HG03280 (cell line): ENCODE measurements at regions not wholly inside any gene's neighbourhood (a gene's known extent, or its start where the extent isn't known, plus 50 kb on each side); places are given as distances from the start of the nearest gene placed in this dataset.
A peak's percentile ranks its signal among the peaks of the same experiment; 100 is the strongest.
"Not testable (repeated sequence)": the region's sequence is repeated elsewhere in the genome, so short reads cannot be mapped to it uniquely, and the experiment has no call there.

Experiments used
- ATAC-seq: cut with Tn5 transposase; IDR thresholded peaks from one replicate; pipeline ENCODE4 v1.9.1; 2021; ENCODE audit warnings: mild to moderate bottlenecking, moderate library complexity; ENCODE audit not compliant: unreplicated experiment

DNA sequence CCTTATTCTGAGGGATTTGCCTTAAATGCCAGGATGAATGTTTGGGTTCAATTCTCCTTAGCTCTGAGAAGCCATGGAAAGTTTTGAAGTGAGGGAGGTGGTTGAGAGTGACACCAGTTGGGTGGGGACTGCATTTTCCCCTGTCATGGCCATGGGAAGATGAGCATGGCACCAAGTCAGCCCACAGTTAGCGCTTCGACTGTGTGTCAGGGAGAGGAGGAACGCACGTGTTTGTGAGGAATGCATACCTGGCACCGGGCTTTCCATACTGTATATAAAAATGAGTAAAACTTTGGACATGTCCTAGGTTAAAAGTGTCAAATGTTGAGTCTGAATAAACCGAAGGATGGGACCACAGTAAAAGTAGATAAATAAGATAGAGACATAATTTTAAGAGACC lies 187.5 kb upstream of the KL start:
- ATAC-seq, result no peak

DNA sequence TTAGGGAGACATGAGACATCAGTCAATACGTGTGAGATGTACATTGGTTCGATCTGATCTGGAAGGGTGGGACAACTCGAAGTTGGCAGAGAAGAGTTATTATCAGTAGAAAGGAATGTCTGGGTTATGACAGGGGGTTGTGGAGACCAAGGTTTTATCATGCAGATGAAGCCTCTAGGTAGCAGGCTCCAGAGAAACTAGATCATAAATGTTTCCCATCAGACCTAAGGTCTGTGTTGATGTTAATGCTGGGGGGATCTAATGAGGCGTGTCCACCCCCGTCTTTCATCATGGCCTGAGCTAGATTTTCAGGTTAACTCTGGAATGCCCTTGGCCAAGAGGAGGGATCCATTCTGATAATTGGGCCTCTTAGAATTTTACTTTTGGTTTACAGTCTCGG lies 187.0 kb upstream of the KL start:
- no peak for ATAC-seq

DNA sequence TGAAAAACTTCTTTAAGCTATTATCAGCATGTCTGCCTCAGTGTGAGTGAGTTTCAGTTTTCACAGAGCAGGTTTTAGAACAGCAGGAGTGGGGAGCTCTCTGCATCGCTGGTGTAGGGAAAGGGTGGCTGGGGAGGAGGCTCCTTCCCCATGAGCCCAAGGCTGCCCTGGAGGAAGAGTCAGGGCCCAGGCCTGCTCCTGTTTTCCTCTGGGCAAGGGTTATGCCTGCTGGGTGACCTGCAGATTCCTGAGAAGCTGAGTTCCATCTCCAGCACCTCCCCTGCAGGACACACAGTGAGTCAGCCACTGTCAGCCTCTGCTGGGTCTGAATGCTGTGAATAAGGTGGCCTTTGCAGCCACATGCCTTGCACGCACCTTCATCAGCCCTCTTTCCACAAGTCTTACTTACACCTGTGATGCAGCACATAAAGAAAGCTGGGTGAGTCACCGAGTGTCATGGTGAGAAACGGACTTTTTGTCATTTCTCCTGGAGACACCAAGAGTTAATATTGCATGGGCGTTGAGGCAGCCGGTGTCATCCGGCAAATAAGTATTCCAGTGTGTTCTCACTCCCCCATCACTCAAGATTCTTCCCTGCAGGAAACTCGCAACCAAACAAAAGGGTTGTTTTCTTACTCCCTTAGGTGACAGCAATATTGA lies 186.4 kb upstream of the KL start:
- no peak for ATAC-seq

DNA sequence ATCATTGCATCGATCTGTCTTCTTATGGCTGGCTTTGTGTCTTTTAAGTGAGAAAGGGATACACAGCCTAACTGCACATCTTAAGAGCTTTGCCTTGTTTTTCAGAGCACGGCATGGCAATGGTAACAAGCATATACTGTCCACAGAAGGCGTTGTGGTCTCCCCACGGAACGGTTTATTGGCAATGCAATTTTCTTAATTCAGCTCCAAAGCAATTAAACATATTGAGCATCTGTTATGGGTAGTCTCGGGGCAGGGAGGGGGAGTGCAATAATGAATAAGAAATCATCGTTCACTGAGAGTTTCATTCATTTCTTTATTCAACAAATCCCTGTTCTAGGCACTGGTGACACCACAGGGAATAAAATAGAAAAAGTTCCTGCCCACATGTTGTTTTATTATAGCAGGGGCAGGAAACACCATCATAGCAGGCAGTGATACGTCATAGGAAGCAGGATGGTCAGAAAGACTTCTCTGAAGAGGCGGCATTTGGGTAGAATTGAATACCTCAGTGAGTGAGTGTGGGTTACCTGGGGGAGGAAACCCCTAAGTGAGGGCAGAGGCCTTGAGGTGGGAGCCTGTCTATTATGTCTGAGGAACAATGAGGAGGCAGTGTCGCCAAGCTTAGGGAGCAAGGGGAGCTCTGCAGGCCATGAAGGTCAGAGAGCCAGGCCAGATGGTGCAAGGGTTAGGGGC lies 185.7 kb upstream of the KL start:
- ATAC-seq, result no peak

DNA sequence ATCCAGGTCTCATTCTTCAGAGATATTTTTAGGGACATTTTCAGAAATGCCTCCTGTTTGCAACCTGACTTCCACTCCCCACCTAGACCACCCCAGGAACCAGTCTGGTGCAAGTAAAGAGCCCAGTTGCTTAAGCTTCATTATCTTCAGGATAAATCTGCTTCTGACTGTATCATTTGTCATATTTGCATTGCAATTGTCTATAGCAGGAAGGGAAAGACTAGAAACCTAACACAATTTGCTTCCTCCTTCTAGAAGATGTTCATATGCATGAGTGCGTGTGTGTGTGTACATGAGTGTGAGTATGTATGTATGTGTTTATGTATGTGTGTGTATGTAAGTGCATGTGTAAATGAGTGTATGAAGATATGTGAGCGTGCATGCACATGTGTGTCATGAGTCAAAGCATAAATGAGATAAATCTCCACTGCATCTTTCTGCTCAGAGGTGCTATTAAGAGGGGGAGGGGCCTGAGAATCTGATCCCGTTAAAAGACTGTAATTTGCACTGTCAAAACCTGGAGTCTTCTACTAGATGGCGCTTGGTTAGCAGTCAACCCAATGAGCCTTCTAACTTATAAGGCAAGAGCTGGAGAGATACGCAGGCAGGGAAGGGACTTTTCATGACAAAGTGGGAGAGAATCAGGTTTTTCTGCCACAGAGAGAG lies 178.8 kb upstream of the KL start:
- ATAC-seq, result no peak

DNA sequence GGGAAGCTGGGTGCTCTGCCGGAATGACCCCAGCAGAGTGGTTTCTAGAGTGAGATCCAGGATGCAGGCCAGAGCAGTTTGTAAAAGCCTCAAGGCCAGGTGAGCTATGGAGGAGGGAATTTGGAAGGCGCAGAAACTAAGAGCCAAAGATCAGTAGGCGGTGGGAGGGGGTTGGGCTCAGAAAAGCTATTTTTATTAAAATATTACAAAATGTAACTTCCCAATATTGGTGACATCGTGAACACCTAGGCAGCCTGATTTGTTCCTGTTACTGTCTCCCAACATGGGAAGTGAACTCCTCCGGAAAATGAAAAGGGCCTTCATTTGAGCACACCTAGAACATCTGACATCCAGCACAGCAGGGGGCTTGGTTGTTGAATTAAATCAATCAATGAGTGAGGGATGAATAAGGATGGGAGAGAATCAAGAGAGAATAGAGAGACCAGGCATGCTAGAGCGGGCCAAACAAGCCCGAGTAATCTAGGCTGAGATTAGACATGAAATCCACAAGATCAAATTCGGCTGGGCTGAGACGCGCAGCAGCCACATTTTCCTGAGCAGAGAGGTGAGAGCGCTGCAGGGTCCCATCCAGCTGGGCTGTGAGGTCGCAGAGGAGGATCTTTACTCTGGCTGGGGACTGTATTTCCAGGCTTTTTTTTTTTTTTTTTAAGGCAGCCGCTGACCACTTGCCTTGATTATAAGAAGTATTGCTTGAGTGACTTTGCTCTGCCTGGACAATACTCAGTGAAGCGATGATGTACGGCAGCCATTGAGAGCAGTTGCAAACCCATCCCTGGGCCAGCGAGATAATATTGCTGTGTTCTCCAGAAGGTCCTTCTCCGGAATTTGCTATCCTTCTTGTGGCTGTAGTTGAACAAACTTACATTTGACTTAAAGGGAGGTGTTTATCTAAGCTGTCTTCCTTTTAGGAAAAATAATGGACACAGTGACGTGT lies 178.0 kb upstream of the KL start:
- ATAC-seq, result no peak

DNA sequence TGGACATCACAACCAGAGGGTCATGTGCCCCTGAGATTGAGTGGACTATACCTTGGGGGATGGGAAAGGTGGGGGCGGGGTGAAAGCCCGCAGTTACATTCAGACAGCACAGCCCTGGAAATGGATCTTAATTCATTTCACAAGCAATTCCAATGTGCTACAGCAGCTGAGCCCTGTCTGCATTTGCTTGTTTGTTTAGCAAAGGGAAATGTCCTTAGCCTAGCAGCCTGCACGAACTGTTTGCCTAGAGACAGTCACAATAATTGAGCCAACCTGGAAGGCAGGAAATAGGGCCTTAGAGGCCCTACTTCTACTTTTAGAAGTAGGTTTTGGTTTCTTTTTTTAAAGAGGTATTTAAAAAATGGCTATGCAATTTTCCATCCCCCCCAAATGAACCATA lies 177.3 kb upstream of the KL start:
- peak; percentile 73 for ATAC-seq

DNA sequence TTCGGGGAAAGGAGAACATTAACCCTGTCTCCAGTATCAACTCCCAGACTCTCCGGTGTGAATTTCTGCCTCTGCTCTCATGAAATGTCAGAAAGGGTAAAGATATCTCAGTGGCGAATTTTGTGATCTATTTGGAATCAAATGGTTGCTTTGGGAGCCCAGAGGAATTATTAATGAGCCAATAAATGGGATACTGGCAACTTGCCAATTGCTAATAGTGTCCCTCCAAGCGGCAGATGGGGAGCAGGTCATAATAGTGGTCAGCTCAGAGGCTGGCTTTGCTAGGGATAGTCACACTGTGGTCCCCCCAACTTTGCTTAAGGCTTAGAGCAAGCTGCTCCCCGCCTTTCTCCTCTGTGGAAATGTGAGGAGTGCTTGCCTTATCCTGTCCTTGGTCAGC lies 176.1 kb upstream of the KL start:
- no peak for ATAC-seq

DNA sequence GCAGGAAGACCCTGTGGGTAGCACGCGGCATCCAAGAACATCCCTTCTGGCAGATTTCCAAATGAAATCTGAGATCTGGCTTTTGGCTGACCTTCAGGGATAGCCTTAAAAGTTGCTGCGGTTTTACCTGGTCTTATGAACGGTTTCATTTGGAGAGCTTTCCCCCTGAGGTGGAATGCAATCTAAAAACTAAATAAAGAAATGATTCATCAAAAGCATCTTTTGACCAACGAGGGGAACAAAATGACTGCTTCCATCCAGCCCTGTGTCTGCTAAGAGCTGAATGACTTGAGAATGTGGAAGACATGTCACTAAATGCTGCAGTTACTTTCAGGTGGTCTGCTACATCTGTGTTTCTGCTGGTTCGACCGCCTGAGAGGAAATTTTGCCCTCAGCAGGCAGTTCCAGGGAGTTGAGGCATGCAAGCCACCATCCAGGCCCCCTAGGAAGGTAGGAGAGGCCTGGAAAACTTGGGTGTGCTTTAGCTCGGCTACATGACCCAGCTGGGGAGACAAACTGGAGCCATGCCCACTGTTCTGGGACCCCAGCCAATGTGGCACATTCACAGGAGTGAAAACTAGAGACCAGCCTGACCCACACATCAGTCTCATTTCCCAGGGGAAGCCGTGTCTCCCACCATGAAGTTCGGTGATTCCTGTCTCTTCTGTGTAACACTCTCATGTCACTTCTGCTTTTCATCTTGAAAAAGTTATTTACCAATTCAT lies 175.1 kb upstream of the KL start:
- peak; percentile 50 for ATAC-seq

DNA sequence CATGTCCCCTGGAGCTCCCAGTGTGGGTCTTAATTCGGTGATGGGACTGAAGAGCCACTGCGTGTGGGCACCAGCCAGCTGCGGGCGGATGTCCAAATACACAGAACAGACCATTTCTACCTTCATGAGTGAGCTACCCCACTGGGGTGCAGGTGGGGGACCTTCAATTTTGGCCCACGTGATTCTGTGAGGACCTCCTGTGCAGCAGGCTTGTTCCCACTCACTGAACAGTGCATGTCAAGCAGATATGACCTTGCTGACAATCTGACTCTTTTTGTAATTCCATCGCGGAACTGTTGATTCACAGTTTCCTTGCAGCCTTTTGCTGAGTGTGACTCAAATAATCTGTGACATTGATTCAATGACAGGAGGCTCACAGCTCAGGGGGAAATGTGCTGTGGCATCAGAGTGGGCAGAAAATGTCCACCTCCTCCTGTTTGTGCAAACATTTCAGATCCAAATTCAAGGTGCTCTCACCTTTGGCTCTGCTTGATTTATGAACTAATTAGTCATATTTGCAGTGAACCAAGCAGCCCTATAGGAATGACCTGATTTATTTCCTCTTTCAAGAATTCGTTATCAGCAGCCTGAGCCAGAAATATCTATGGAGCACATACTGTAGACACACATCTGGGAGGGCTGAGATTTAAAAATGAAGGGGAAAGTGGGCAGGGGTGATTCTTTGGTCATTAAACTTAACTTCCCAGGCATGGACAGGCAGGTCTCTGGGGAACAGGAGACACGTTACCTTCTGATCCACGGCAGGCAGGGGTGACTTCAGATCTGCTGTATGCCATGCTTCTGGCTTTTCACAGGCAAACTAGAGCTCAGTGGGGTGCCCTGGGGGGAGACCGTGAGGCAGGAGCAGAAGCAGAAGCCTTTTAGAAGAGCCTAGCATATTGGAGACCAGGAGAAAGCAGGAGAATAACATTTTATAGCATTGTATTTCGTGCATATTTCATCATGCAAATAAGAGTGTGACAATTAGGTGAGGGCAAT lies 170.0 kb upstream of the KL start:
- no peak for ATAC-seq

DNA sequence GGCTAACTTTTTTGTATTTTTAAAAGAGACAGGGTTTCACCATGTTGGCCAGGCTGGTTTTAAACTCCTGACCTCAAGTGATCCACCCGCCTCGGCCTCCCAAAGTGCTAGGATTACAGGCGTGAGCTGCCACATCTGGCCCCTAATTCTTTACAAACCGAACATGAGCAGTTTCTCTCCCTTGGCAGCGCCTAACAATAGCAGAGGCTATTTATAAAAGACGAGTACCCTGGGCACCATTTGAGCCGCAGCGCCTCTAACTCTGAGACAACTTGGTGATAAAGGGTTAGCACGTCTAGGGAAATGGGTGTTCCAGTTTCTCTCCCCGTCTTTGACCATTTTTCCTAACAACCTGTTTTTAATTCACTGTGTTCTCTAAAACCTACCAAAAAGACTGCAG lies 168.2 kb upstream of the KL start:
- ATAC-seq, result not testable (repeated sequence)

DNA sequence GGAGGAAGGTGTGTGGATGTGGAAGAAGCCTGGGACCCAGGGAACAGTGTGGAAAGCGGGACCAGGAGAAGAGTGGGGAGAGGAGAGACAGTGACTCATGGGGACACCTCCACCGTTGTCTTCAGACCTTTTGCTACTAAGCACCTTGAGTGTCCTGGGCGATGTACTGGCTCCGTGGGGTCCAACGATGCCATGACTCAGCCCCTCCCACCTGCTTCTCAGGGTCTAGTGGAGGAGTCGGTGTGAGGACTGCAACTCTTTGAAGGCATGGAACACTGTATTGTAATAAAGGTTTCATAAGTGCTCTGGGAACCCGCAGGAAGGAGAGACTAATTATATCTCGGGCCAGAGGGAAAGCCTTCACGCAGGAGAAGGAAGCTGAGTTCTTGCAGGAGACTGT lies 166.9 kb upstream of the KL start:
- no peak for ATAC-seq

DNA sequence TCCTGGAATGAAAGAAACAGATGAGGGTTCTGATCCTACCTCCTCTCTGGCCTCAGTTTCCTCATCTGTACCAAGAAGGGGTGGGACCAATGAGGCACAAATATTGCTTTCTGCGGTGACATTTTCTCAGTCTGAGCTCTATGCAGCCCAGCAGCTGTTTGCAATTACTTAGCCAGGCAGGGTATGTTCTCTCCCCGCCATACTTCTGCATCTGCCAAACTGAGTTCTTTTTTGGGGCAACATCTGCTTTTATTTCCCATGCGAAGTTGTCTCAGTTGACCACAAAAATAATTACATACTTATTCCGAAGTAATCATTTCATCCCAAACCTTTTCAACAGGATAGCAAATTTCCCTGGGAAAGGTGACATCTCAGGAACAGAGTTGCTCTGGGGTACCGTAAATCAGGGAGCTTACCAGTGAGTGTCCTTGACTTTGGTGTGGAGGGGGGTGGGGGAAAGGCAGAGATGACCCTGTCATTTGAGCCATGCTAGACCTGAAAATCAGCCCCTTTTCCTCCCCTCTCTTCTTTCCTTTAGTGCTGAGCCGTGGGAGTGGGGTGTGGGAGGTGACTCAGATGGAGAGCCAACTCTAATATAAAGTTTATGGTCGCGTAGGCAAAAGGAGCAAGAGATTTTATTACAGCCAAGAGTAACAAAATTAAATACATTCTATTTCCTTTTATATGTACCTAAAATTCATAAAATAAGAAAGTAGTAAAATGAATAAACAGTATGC lies 165.7 kb upstream of the KL start:
- ATAC-seq, result no peak

DNA sequence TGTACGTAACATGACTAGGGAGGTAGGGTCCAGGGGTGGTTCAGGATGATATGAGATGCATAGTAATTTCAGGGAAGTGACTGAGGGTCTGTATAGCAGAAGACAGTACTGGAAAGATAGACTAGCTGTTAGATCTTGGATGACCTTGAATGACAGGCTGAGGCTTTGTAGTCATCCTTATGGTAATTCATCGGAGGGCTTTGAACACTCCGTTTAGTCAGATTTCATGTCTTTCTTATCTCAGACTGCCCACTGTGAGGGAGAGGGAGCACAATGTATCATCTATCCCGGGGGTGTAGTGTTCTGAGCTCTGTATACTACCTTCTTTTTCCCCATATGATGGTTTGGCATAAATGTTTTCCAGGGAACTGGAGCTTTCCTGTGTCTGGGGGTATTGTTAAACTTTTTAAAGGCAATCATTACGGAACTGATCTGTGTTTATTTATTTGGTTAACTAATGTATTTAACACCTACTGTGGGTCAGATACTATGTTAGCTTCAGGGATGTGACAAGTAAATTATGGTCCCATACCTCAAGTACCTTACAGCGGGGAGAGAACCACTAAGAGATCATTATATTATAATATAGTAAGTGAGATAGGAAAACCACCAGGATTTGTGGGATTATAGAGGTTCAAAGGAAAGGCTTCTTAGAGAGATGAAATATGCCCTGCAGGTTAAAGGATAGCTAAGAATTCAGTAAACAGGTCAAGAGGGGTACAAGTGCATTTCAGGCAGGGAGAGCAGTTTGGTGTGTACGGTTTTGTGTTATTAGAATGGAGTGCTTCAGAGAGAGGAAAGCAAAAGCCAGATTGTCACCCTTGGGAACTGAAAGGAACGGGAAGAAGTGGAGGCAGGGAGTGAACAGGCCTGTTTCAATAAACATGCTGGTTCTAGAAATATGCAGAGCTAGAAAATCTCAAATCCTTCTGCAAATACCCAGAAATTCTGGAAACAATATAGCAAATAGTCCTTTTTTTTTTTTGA lies 164.8 kb upstream of the KL start:
- ATAC-seq, result no peak

DNA sequence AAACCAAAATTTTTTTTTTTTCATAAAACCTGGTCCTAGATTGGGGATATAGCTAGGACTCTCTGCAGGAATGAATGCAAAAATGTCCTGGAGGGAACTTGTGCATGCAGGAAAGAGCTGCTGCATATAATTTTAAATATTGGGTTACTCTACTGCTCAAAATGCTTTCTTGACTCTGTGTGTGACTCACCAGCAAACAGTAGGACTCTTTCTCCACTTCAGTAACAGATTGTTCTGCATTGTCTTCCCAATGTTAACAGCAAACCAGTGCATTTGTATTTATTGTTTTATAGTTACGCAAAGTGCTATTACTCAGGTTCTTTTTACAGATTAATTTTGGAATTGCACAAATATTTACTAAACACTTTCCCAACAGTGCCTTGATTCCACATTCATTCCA lies 163.7 kb upstream of the KL start:
- ATAC-seq, result no peak

DNA sequence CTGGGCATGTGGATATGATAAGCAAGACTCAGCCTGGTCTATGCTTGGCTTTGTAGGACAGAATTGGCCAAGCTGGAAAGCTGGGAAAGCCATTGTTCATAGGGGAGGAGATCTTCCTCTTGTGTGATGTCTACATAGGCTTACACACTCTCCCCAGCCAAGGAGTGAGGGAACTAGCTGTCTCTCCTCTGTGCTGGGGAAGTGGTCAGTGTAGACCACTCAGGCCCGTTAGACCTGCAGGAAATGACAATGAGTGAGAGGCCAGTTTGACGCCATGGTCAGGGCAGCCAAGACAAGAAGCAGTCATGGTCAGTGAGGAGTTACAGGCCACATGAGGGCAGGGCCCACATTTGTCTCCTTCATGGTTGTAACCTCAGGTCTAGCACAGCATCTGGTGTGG lies 159.1 kb upstream of the KL start:
- no peak for ATAC-seq

DNA sequence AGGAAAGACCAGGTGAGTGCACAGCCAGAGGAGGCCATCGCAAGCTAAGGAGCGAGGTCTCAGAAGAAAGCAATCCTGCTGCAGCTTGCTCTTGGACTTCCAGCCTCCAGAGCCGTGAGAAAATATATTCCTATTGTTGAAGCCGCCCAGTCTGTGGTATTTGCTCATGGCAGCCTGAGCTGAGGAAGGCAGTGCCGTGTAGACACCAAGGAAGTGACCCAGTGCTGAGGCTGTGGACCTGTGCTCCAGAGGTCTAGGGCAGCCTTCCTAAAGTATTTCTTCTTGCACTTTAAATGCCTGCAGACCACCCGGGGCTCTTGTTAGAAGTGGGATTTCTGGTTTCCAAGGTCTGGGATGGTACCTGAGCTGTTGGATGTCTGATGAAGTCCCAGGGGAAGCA lies 158.5 kb upstream of the KL start:
- no peak for ATAC-seq
